Mesothelial cell of epicardium (in vitro differentiated cells): ENCODE measurements at regions not wholly inside any gene's neighbourhood (a gene's known extent, or its start where the extent isn't known, plus 50 kb on each side); places are given as distances from the start of the nearest gene placed in this dataset.
"Not testable (repeated sequence)": the region's sequence is repeated elsewhere in the genome, so short reads cannot be mapped to it uniquely, and the experiment has no call there.

Experiments used
- DNase-seq, 2 experiments: peaks; one replicate each; pipeline ENCODE4 v3.0.0; 2021; ENCODE audit warnings: low spot score in 2 of 2; ENCODE audit not compliant: unreplicated experiment in 2 of 2
- H3K27ac Mint-ChIP-seq: 2 replicates; pipeline ENCODE4 v1.8.0; 2021; ENCODE audit warnings: mixed read lengths
- H3K27me3 Mint-ChIP-seq: 2 replicates; pipeline ENCODE4 v1.8.0; 2021; ENCODE audit warnings: low read depth, mixed read lengths
- H3K36me3 Mint-ChIP-seq: 2 replicates; pipeline ENCODE4 v1.8.0; 2021; ENCODE audit warnings: mixed read lengths
- H3K4me1 Mint-ChIP-seq: 2 replicates; pipeline ENCODE4 v1.8.0; 2021; ENCODE audit warnings: mixed read lengths
- H3K4me3 Mint-ChIP-seq: 2 replicates; pipeline ENCODE4 v1.8.0; 2021; ENCODE audit warnings: mild to moderate bottlenecking, moderate library complexity, mixed read lengths
- H3K9me3 Mint-ChIP-seq: 2 replicates; pipeline ENCODE4 v1.8.0; 2021; ENCODE audit warnings: mixed read lengths
- CTCF ChIP-seq: fragments of 200-600 bp; sonication (generic); IDR thresholded peaks from one replicate; pipeline ENCODE4 v1.5.0; 2021; ENCODE audit warnings: antibody characterized with exemption; ENCODE audit not compliant: unreplicated experiment

- Mint-ChIP-seq H3K27me3 (peaks cover 4% of the 10 kb centered on the region), H3K9me3 (peaks cover 4% of the 10 kb centered on the region), H3K36me3 (no peaks in the 10 kb centered on the region), H3K4me3 (no peak overlapping the region), H3K27ac (no peak overlapping the region), H3K4me1 (no peaks in the 10 kb centered on the region)
- DNase-seq, result no peak
- no peak for TF ChIP-seq CTCF
Measured at GRCh38 chr9:30089428-30089827, 2295.0 kb upstream of the ACO1 start.

- H3K4me3 Mint-ChIP-seq, result no peak overlapping the region
- no peak overlapping the region for H3K27ac Mint-ChIP-seq
- no peaks in the 10 kb centered on the region for H3K4me1 Mint-ChIP-seq
- H3K9me3 Mint-ChIP-seq, result peaks cover 21% of the 10 kb centered on the region
- DNase-seq, result no peak
- no peak for TF ChIP-seq CTCF
- H3K36me3 Mint-ChIP-seq, result no peaks in the 10 kb centered on the region
- no peaks in the 10 kb centered on the region for H3K27me3 Mint-ChIP-seq
Measured at GRCh38 chr9:30103647-30104394, 2280.6 kb upstream of the ACO1 start.

- DNase-seq, H3K36me3 Mint-ChIP-seq, H3K4me3 Mint-ChIP-seq, H3K27ac Mint-ChIP-seq, H3K4me1 Mint-ChIP-seq, H3K27me3 Mint-ChIP-seq: not testable (repeated sequence)
- peaks cover 17% of the 10 kb centered on the region for H3K9me3 Mint-ChIP-seq
Measured at GRCh38 chr9:30107134-30107533, 2277.3 kb upstream of the ACO1 start.

- no peak for TF ChIP-seq CTCF
- H3K36me3 Mint-ChIP-seq, result no peaks in the 10 kb centered on the region
- H3K4me3 Mint-ChIP-seq, result no peak overlapping the region
- peaks cover 4% of the 10 kb centered on the region for H3K9me3 Mint-ChIP-seq
- no peaks in the 10 kb centered on the region for H3K27me3 Mint-ChIP-seq
- H3K4me1 Mint-ChIP-seq, result peaks cover 5% of the 10 kb centered on the region
- no peak for DNase-seq
- no peak overlapping the region for H3K27ac Mint-ChIP-seq
Measured at GRCh38 chr9:30116673-30117217, 2267.7 kb upstream of the ACO1 start.

- H3K27me3 Mint-ChIP-seq, result no peaks in the 10 kb centered on the region
- no peak overlapping the region for H3K27ac Mint-ChIP-seq
- no peaks in the 10 kb centered on the region for H3K36me3 Mint-ChIP-seq
- H3K4me3 Mint-ChIP-seq, result no peak overlapping the region
- TF ChIP-seq CTCF, result no peak
- H3K9me3 Mint-ChIP-seq, result no peaks in the 10 kb centered on the region
- peaks cover 5% of the 10 kb centered on the region for H3K4me1 Mint-ChIP-seq
- DNase-seq, result no peak
Measured at GRCh38 chr9:30120666-30121065, 2263.8 kb upstream of the ACO1 start.

- Mint-ChIP-seq H3K4me1 (peaks cover 5% of the 10 kb centered on the region), H3K27ac (no peak overlapping the region)
Measured at GRCh38 chr9:30121611-30122010, 2262.8 kb upstream of the ACO1 start.

More at GRCh38 chr9:30121611-30122010, 2262.8 kb upstream of the ACO1 start:
- no peak for DNase-seq
- Mint-ChIP-seq H3K9me3 (no peaks in the 10 kb centered on the region), H3K4me3 (no peak overlapping the region), H3K27me3 (no peaks in the 10 kb centered on the region), H3K36me3 (no peaks in the 10 kb centered on the region)
- TF ChIP-seq CTCF, result no peak
